Mammary epithelial cell (primary cell): ENCODE measurements at regions not wholly inside any gene's neighbourhood (a gene's known extent, or its start where the extent isn't known, plus 50 kb on each side); places are given as distances from the start of the nearest gene placed in this dataset.

ENCODE experiments used
- CTCF ChIP-seq, 2 donors: IDR thresholded peaks in 1 of 2; conservative IDR thresholded peaks in 1 of 2; 2 replicates each; pipeline ENCODE4 v1.5.1; 2011 to 2012; ENCODE audit warnings: inconsistent platforms in 2 of 2, low read length in 2 of 2, mild to moderate bottlenecking in 2 of 2, control low read depth in 1 of 2, low read depth in 1 of 2; ENCODE audit not compliant: insufficient read depth in 1 of 2; ENCODE audit errors: extremely low read depth in 1 of 2
- EZH2 ChIP-seq: IDR thresholded peaks from 2 replicates; pipeline ENCODE4 v1.6.1; 2012; ENCODE audit warnings: low read length, inconsistent platforms, borderline replicate concordance

- TF ChIP-seq EZH2 (no peak), CTCF (conservative IDR thresholded peaks at IDR 0.05 in 1 of 2, IDR thresholded peaks at IDR 0.05 in 1 of 2; ENCODE audit: extremely low read depth in 1 of 2, insufficient read depth in 1 of 2, low read depth in 1 of 2, low read length in 2 of 2) (no peak)
Observed at GRCh38 chrX:13128104-13128503, 83.7 kb upstream of the FAM9C start.
